Aorta (tissue), 5 donors: ENCODE measurements at regions not wholly inside any gene's neighbourhood (a gene's known extent, or its start where the extent isn't known, plus 50 kb on each side); places are given as distances from the start of the nearest gene placed in this dataset.
"Not testable (repeated sequence)": the region's sequence is repeated elsewhere in the genome, so short reads cannot be mapped to it uniquely, and the experiment has no call there.

ENCODE experiments used
- ATAC-seq: fragments of 200-7000 bp; cut with Tn5 transposase; one replicate; pipeline ENCODE4 v1.9.1; 2022; ENCODE audit warnings: moderate library complexity; ENCODE audit not compliant: low FRiP score
- DNase-seq, 2 donors: peaks; one replicate each; pipeline ENCODE4 v3.0.0-alpha.2; 2020
- H3K27ac ChIP-seq, 2 donors: one replicate each; pipeline ENCODE4 v1.5.1; 2013; ENCODE audit warnings: low read length in 2 of 2, mild to moderate bottlenecking in 2 of 2, moderate library complexity in 2 of 2, control low read depth in 1 of 2, inconsistent platforms in 1 of 2, low read depth in 1 of 2
- H3K27me3 ChIP-seq, 2 donors: one replicate each; pipeline ENCODE4 v1.6.1; 2013; ENCODE audit warnings: control low read depth in 1 of 2, low read length in 1 of 2, mild to moderate bottlenecking in 1 of 2, moderate library complexity in 1 of 2; ENCODE audit not compliant: insufficient read depth in 2 of 2, control insufficient read depth in 1 of 2
- H3K36me3 ChIP-seq, 2 donors: one replicate each; pipeline ENCODE4 v1.6.1; 2013; ENCODE audit warnings: control low read depth in 1 of 2, low read length in 1 of 2, mild to moderate bottlenecking in 1 of 2; ENCODE audit not compliant: insufficient read depth in 2 of 2, control insufficient read depth in 1 of 2
- H3K4me1 ChIP-seq, 2 donors: one replicate each; pipeline ENCODE4 v1.6.1; 2013; ENCODE audit warnings: low read length in 2 of 2, control low read depth in 1 of 2, mild to moderate bottlenecking in 1 of 2, moderate library complexity in 1 of 2; ENCODE audit not compliant: insufficient read depth in 2 of 2, control insufficient read depth in 1 of 2
- H3K4me3 ChIP-seq, 2 donors: one replicate each; pipeline ENCODE4 v1.5.1; 2013; ENCODE audit warnings: low read length in 2 of 2, control low read depth in 1 of 2, mild to moderate bottlenecking in 1 of 2
- H3K9me3 ChIP-seq: one replicate; pipeline ENCODE4 v1.6.1; 2013; ENCODE audit warnings: mild to moderate bottlenecking, low read length; ENCODE audit not compliant: control insufficient read depth
- WGBS, 2 donors: extraction: QIAGEN DNeasy Blood & Tissue Kit; methylation state at CpG; one replicate each; pipeline ENCODE4 v1.1.7; 2013; 5-methylcytosine and 5-hydroxymethylcytosine counted together
- intact Hi-C, 2 donors: fragments of 100-400 bp; cut with DNase I; formaldehyde crosslinking; loops; one replicate each; pipeline versions ENCODE4 v1.14.2 to v1.15.0; 2022
- donor health status: healthy with polysubstance abuse.
- donor health status: Bipolar disorder and iron deficiency.
- donor health status: DM: no; HTN: no; CAD: no.
- donor health status: DM: no; HTN: no; CAD: no.
- donor health status: DM: yes; HTN: yes; CAD: no.

DNA sequence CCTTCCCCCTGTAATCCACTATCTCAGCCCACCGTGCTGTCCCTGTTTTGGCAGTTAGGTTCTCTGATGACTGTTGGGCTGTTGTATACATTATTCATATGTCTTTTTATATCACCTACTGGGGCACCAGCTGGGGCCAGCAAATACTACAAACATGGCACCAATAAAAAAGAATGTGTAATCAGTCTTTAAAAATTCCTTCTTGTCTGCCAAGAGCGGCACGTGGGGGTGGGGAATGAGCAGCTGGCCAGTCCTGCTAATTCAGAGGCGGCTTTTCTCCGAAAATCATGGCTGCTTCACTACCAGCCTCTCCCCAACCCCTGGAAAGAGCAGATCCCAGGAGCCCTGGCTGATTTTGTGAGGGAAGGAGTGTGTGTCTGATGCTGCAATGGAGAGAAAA lies 77.7 kb upstream of the EEF2KMT start:
- Histone ChIP-seq H3K27ac (no peak overlapping the region), H3K9me3 (peaks cover 16% of the 10 kb centered on the region), H3K4me1 (no peaks in the 10 kb centered on the region), H3K27me3 (peaks cover 0 to 2% of the 10 kb centered on the region in 2 donors), H3K36me3 (no peaks in the 10 kb centered on the region), H3K4me3 (no peak overlapping the region)
- intact Hi-C loops, result no loop called here
- 22 to 23% methylated on average over 5 of the region's 5 CpGs for WGBS, 2 donors
- DNase-seq, result no peak
- no peak for ATAC-seq

DNA sequence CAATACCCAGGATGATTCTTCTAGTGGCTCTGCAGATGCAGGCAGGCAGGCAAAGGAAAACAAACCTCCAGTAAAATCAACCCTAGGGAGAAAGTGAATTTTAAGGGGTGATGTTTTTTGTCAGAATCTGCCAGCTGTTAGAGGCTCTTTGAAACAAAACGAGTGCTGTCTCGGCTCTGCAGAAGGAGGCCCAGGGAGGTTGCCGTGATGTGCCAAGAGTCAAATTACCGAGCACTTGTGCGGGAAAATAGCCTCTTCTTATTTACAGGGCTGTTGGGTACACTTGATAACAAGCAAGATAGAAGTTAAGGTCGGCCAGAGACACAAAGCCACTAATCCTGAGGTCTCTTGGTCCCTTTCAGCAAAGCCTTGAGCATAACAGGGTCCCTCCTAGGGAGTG lies 68.9 kb upstream of the EEF2KMT start:
- Histone ChIP-seq H3K4me3 (no peak overlapping the region), H3K9me3 (peaks cover 1% of the 10 kb centered on the region), H3K36me3 (no peaks in the 10 kb centered on the region), H3K27ac (no peak overlapping the region), H3K4me1 (no peaks in the 10 kb centered on the region), H3K27me3 (no peaks in the 10 kb centered on the region)
- intact Hi-C loops, result no loop called here
- no peak for DNase-seq
- no peak for ATAC-seq
- 9 to 12% methylated on average over 6 of the region's 6 CpGs for WGBS, 2 donors

DNA sequence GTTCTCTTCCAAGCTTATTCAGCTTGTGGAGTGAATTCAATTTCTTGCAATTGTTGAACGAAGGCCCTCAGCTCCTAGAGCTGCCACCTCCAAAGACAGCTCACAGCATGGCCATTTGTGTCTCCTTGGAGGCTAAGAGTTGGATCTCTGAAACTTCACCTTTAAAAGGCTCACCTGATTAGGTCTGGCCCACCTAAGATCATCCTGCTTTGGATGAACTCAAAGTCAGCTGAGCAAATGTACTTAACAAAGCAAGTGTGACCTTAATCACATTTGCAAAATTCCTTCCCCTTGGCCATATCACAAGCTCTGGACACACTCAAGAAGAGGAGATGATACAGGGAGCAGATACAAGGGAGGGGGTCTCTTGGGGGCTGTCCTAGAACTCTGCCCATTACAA lies 67.8 kb upstream of the EEF2KMT start:
- intact Hi-C loops, H3K9me3 ChIP-seq, H3K36me3 ChIP-seq, ATAC-seq, H3K4me1 ChIP-seq, H3K27ac ChIP-seq, DNase-seq, H3K27me3 ChIP-seq, H3K4me3 ChIP-seq: not testable (repeated sequence)
- 82 to 100% methylated on average over 1 of the region's 1 CpG for WGBS, 2 donors

DNA sequence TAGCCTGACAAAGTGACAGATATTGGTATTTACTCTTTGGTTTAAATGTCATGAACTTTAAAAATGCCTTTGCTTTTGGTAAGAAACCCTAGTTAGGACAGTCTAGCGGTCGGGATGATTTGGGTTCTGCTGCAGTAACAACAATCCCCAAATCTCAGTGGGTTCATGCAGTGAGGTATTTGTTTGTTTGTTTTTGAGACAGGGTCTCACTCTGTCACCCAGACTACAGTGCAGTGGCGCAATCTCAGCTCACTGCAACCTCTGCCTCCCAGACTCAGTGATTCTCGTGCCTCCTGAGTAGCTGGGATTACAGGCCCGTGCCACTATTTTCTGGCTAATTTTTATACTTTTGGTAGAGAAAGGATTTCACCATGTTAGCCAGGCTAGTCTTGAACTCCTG lies 65.2 kb upstream of the EEF2KMT start:
- H3K36me3 ChIP-seq, H3K4me1 ChIP-seq, H3K4me3 ChIP-seq, H3K27ac ChIP-seq, DNase-seq, H3K9me3 ChIP-seq, H3K27me3 ChIP-seq, ATAC-seq, intact Hi-C loops: not testable (repeated sequence)
- WGBS, 2 donors, result 84 to 86% methylated on average over 5 of the region's 5 CpGs

DNA sequence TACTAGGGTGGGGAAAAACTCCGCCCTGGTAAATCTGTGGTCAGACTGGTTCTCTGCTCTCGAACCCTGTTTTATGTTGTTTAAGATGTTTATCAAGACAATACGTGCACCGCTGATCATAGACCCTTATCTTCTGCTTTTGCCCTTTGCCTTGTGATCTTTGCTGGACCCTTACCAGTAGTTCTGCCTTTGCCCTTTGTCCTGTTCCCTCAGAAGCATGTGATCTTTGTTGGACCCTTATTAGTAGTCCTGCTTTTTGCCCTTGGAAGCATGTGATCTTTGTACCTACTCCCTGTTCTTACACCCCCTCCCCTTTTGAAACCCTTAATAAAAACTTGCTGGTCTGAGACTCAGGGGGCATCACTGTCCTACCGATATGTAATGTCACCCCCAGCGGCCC lies 64.3 kb upstream of the EEF2KMT start:
- H3K4me1 ChIP-seq, ATAC-seq, intact Hi-C loops, DNase-seq, H3K9me3 ChIP-seq, H3K27me3 ChIP-seq, H3K4me3 ChIP-seq, H3K36me3 ChIP-seq, H3K27ac ChIP-seq: not testable (repeated sequence)
- WGBS, 2 donors, result 80 to 86% methylated on average over 6 of the region's 6 CpGs

DNA sequence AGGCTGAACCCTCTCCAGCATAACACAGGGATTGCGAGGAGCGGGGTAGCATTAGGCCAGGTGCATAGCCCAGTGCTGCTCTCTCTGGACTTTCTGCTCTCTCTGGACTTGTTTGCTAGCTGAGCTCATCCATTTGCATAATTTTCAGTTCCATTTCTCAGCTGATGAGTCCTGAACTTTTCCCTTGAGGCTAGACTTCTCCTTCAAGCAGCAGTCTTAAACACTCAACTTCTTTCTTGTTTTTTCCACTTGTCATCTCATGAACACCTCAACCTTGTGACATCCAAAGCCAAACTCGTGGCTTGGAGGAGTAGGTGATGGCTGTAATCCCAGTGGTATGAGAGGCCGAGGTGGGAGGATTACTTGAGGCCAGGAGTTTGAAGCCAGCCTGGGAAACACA lies 62.4 kb upstream of the EEF2KMT start:
- ATAC-seq, intact Hi-C loops, H3K9me3 ChIP-seq, H3K27ac ChIP-seq, DNase-seq, H3K27me3 ChIP-seq, H3K4me3 ChIP-seq, H3K4me1 ChIP-seq, H3K36me3 ChIP-seq: not testable (repeated sequence)
- 69 to 77% methylated on average over 4 of the region's 4 CpGs for WGBS, 2 donors

DNA sequence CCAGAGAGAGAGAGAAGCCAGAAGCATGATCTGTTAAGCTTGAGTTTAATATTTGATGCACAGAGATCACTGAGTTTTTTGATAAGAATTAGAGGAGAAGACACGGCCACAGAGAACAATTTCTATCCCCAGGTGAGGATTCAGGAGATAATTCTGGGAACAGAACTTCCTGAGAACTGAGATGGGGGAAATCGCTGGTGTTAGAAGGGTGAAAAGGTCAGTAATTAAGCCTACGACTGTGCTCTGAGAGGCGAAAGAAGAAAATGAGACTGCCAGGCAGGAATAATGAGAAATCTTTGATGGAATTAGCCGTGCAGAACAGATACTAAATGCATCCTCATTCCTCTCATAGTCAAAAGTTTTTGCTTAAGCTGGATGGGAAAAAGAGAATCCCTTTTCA lies 61.9 kb upstream of the EEF2KMT start:
- H3K4me3 ChIP-seq, intact Hi-C loops, H3K36me3 ChIP-seq, ATAC-seq, H3K9me3 ChIP-seq, DNase-seq, H3K27ac ChIP-seq, H3K27me3 ChIP-seq, H3K4me1 ChIP-seq: not testable (repeated sequence)
- WGBS, 2 donors, result 46 to 67% methylated on average over 5 of the region's 5 CpGs

DNA sequence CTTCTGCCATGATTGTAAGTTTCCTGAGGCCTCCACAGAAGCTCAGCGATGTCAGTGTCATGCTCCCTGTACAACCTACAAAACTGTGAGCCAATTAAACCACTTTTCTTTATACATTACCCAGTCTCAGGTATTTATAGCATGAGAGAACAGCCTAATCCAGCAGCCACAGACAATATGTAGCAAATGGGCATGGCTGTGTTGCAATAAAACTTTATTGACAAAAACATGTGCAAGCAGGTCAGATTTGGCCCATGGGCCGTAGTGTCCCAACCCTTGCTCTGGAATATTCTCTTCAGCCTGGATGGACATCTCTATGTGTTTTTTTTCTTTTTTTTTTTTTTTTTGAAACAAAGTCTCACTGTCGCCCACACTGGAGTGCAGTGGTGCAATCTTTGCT lies 60.9 kb upstream of the EEF2KMT start:
- no peak overlapping the region for H3K4me3 ChIP-seq
- H3K27ac ChIP-seq, result no peak overlapping the region
- intact Hi-C loops, result no loop called here
- H3K4me1 ChIP-seq, result no peaks in the 10 kb centered on the region
- peaks cover 1% of the 10 kb centered on the region for H3K9me3 ChIP-seq
- ATAC-seq (no peak), DNase-seq (no peak)
- 90 to 92% methylated on average over 3 of the region's 3 CpGs for WGBS, 2 donors
- H3K36me3 ChIP-seq, result no peaks in the 10 kb centered on the region
- H3K27me3 ChIP-seq, result no peaks in the 10 kb centered on the region

DNA sequence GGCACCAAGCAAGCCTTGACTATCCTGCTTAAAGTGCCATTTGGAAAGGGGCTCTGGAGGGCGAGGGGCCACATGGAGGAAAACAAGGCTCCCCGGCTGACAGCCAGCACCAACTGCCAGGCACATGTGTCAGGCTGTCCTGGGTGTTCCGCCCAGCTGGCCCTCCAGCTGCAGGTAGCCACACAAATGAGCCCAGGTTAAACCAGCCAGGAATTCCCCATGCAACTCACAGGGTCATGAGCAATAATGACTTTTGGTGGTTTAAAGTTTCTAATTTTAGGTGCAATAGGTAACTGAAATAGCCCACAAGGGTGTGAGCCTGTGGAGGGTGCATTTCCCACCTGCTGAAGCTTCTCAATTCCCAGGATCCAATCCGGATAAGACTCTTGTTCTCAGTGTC lies 58.9 kb upstream of the EEF2KMT start:
- H3K4me3 ChIP-seq, H3K27me3 ChIP-seq, H3K9me3 ChIP-seq, DNase-seq, H3K27ac ChIP-seq, H3K4me1 ChIP-seq, H3K36me3 ChIP-seq, ATAC-seq, intact Hi-C loops: not testable (repeated sequence)
- WGBS, 2 donors, result 73 to 76% methylated on average over 4 of the region's 4 CpGs
